ENCODE measurements at regions not wholly inside any gene's neighbourhood (a gene's known extent, or its start where the extent isn't known, plus 50 kb on each side); places are given as distances from the start of the nearest gene placed in this dataset.

DNA sequence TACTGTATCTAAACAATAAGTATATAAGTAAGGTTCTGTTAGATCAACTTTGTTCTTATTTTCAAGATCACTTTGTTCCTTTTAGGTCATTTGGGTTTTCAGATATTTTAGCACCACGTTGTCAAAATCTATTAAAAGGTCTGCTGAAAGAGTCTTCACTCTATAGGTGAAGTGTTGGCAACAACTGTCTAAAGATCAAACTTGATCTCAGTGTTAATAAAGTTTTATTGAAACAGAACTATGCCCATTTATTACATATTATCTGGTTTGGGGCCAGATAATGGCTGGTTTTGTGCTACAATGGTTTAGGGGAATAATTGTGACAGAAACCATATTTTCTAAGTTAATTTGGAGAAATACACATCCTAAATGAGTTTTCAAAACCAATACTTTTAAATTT, 478.9 kb upstream of the GRM3 start:
- Histone ChIP-seq H3K4me1 (ENCODE audit: insufficient read depth, insufficient read length) (no peaks in the 10 kb centered on the region), H3K9me3 (ENCODE audit: insufficient read depth, low read length) (no peaks in the 10 kb centered on the region), H3K27me3 (ENCODE audit: insufficient read depth, insufficient read length) (no peaks in the 10 kb centered on the region), H3K4me3 (ENCODE audit: insufficient read length, low read depth) (no peak overlapping the region), H3K36me3 (ENCODE audit: insufficient read depth, insufficient read length, low read length) (no peaks in the 10 kb centered on the region), H3K9ac (ENCODE audit: insufficient read length, low read depth) (no peak overlapping the region)
- no peak for DNase-seq (ENCODE audit: low read depth, low spot score)
- TF ChIP-seq SUZ12 (IDR thresholded peaks at IDR 0.05; ENCODE audit: extremely low read depth, insufficient read depth, insufficient read length) (no peak), ZNF274 (IDR thresholded peaks at IDR 0.05; ENCODE audit: low read depth, low read length) (no peak), YY1 (IDR thresholded peaks at IDR 0.05; ENCODE audit: insufficient read depth, insufficient read length) (no peak)

GRCh38 chr7:86158111-86158510, 485.6 kb upstream of the GRM3 start:
- Histone ChIP-seq H3K36me3 (ENCODE audit: insufficient read depth, insufficient read length, low read length) (no peaks in the 10 kb centered on the region), H3K9ac (ENCODE audit: insufficient read length, low read depth) (no peak overlapping the region), H3K9me3 (ENCODE audit: insufficient read depth, low read length) (no peaks in the 10 kb centered on the region), H3K4me1 (ENCODE audit: insufficient read depth, insufficient read length) (no peaks in the 10 kb centered on the region), H3K4me3 (ENCODE audit: insufficient read length, low read depth) (no peak overlapping the region), H3K27me3 (ENCODE audit: insufficient read depth, insufficient read length) (no peaks in the 10 kb centered on the region)
- DNase-seq (ENCODE audit: low read depth, low spot score): no peak
- no peak for TF ChIP-seq ZNF274 (IDR thresholded peaks at IDR 0.05; ENCODE audit: low read depth, low read length)
- TF ChIP-seq YY1 (IDR thresholded peaks at IDR 0.05; ENCODE audit: insufficient read depth, insufficient read length): no peak
- no peak for TF ChIP-seq SUZ12 (IDR thresholded peaks at IDR 0.05; ENCODE audit: extremely low read depth, insufficient read depth, insufficient read length)

GRCh38 chr7:86155623-86156022, 488.1 kb upstream of the GRM3 start:
- TF ChIP-seq SUZ12 (IDR thresholded peaks at IDR 0.05; ENCODE audit: extremely low read depth, insufficient read depth, insufficient read length): no peak
- no peak for TF ChIP-seq ZNF274 (IDR thresholded peaks at IDR 0.05; ENCODE audit: low read depth, low read length)
- TF ChIP-seq YY1 (IDR thresholded peaks at IDR 0.05; ENCODE audit: insufficient read depth, insufficient read length): no peak
- Histone ChIP-seq H3K4me1 (ENCODE audit: insufficient read depth, insufficient read length) (no peaks in the 10 kb centered on the region), H3K36me3 (ENCODE audit: insufficient read depth, insufficient read length, low read length) (no peaks in the 10 kb centered on the region), H3K9me3 (ENCODE audit: insufficient read depth, low read length) (no peaks in the 10 kb centered on the region), H3K4me3 (ENCODE audit: insufficient read length, low read depth) (no peak overlapping the region), H3K9ac (ENCODE audit: insufficient read length, low read depth) (no peak overlapping the region), H3K27me3 (ENCODE audit: insufficient read depth, insufficient read length) (no peaks in the 10 kb centered on the region)
- no peak for DNase-seq (ENCODE audit: low read depth, low spot score)

- DNase-seq (ENCODE audit: low read depth, low spot score): no peak
- no peak overlapping the region for H3K9ac ChIP-seq (ENCODE audit: insufficient read length, low read depth)
- H3K9me3 ChIP-seq (ENCODE audit: insufficient read depth, low read length): no peaks in the 10 kb centered on the region
- no peaks in the 10 kb centered on the region for H3K27me3 ChIP-seq (ENCODE audit: insufficient read depth, insufficient read length)
- H3K36me3 ChIP-seq (ENCODE audit: insufficient read depth, insufficient read length, low read length): no peaks in the 10 kb centered on the region
- H3K4me3 ChIP-seq (ENCODE audit: insufficient read length, low read depth): no peak overlapping the region
- TF ChIP-seq ZNF274 (IDR thresholded peaks at IDR 0.05; ENCODE audit: low read depth, low read length) (no peak), YY1 (IDR thresholded peaks at IDR 0.05; ENCODE audit: insufficient read depth, insufficient read length) (no peak), SUZ12 (IDR thresholded peaks at IDR 0.05; ENCODE audit: extremely low read depth, insufficient read depth, insufficient read length) (no peak)
- H3K4me1 ChIP-seq (ENCODE audit: insufficient read depth, insufficient read length): no peaks in the 10 kb centered on the region
These were observed 490.8 kb upstream of the GRM3 start for GRCh38 chr7:86152926-86153325.

- no peak overlapping the region for H3K4me3 ChIP-seq (ENCODE audit: insufficient read length, low read depth)
- no peaks in the 10 kb centered on the region for H3K4me1 ChIP-seq (ENCODE audit: insufficient read depth, insufficient read length)
- H3K9me3 ChIP-seq (ENCODE audit: insufficient read depth, low read length): no peaks in the 10 kb centered on the region
- H3K27me3 ChIP-seq (ENCODE audit: insufficient read depth, insufficient read length): no peaks in the 10 kb centered on the region
- no peaks in the 10 kb centered on the region for H3K36me3 ChIP-seq (ENCODE audit: insufficient read depth, insufficient read length, low read length)
- no peak for DNase-seq (ENCODE audit: low read depth, low spot score)
- TF ChIP-seq YY1 (IDR thresholded peaks at IDR 0.05; ENCODE audit: insufficient read depth, insufficient read length) (no peak), SUZ12 (IDR thresholded peaks at IDR 0.05; ENCODE audit: extremely low read depth, insufficient read depth, insufficient read length) (no peak), ZNF274 (IDR thresholded peaks at IDR 0.05; ENCODE audit: low read depth, low read length) (no peak)
- H3K9ac ChIP-seq (ENCODE audit: insufficient read length, low read depth): no peak overlapping the region
These were observed 494.6 kb upstream of the GRM3 start for GRCh38 chr7:86149024-86149665.

- H3K4me3 ChIP-seq (ENCODE audit: insufficient read length, low read depth): no peak overlapping the region
- DNase-seq (ENCODE audit: low read depth, low spot score): no peak
- H3K9ac ChIP-seq (ENCODE audit: insufficient read length, low read depth): no peak overlapping the region
- no peaks in the 10 kb centered on the region for H3K36me3 ChIP-seq (ENCODE audit: insufficient read depth, insufficient read length, low read length)
- TF ChIP-seq YY1 (IDR thresholded peaks at IDR 0.05; ENCODE audit: insufficient read depth, insufficient read length): no peak
- H3K4me1 ChIP-seq (ENCODE audit: insufficient read depth, insufficient read length): no peaks in the 10 kb centered on the region
- H3K27me3 ChIP-seq (ENCODE audit: insufficient read depth, insufficient read length): no peaks in the 10 kb centered on the region
- no peaks in the 10 kb centered on the region for H3K9me3 ChIP-seq (ENCODE audit: insufficient read depth, low read length)
These were observed 495.2 kb upstream of the GRM3 start for GRCh38 chr7:86148501-86148900.

- H3K27me3 ChIP-seq (ENCODE audit: insufficient read depth, insufficient read length): no peaks in the 10 kb centered on the region
- H3K4me3 ChIP-seq (ENCODE audit: insufficient read length, low read depth): no peak overlapping the region
- H3K9ac ChIP-seq (ENCODE audit: insufficient read length, low read depth): no peak overlapping the region
- no peaks in the 10 kb centered on the region for H3K4me1 ChIP-seq (ENCODE audit: insufficient read depth, insufficient read length)
- no peaks in the 10 kb centered on the region for H3K36me3 ChIP-seq (ENCODE audit: insufficient read depth, insufficient read length, low read length)
- DNase-seq (ENCODE audit: low read depth, low spot score): no peak
- no peaks in the 10 kb centered on the region for H3K9me3 ChIP-seq (ENCODE audit: insufficient read depth, low read length)
- TF ChIP-seq YY1 (IDR thresholded peaks at IDR 0.05; ENCODE audit: insufficient read depth, insufficient read length) (no peak), SUZ12 (IDR thresholded peaks at IDR 0.05; ENCODE audit: extremely low read depth, insufficient read depth, insufficient read length) (no peak)
These were observed 506.4 kb upstream of the GRM3 start for GRCh38 chr7:86137343-86137742.
